OCI-LY3 (cell line): ENCODE measurements at regions not wholly inside any gene's neighbourhood (a gene's known extent, or its start where the extent isn't known, plus 50 kb on each side); places are given as distances from the start of the nearest gene placed in this dataset.

Source experiments
- EZH2phosphoT487 ChIP-seq: fragments of 200-600 bp; shearing (Covaris generic); IDR thresholded peaks from 2 replicates; pipeline ENCODE4 v1.6.1; 2018; ENCODE audit warnings: antibody characterized with exemption, mixed run types, low read depth
- TF ChIP-seq, protein P1 (sequence below): fragments of 200-600, 300-600 bp; sonication (generic); IDR thresholded peaks from 2 replicates; pipeline ENCODE4 v1.5.1; 2014; ENCODE audit warnings: antibody characterized with exemption, low read length, low read depth

DNA sequence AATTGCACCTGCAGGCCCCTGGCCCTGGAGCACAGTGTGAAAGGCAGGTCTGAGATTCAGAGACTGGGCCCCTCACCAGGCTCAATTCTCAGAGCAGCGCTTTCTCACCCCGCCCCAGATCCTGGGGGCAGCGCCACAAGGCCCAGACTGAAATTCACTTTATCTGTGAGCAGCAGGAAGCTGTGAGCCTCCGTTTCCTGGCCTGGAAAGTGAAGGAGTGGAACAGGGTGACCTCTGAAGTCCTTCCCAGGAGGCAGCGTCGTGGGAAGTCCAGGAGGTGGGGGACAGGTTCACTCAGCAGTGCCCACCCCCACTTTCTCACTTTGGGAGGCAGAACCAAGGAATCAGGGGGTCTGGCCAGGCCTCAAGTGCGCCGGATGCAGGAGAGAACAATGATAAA is 235.4 kb downstream of the NDUFA10 start:
- TF ChIP-seq, protein P1, sequence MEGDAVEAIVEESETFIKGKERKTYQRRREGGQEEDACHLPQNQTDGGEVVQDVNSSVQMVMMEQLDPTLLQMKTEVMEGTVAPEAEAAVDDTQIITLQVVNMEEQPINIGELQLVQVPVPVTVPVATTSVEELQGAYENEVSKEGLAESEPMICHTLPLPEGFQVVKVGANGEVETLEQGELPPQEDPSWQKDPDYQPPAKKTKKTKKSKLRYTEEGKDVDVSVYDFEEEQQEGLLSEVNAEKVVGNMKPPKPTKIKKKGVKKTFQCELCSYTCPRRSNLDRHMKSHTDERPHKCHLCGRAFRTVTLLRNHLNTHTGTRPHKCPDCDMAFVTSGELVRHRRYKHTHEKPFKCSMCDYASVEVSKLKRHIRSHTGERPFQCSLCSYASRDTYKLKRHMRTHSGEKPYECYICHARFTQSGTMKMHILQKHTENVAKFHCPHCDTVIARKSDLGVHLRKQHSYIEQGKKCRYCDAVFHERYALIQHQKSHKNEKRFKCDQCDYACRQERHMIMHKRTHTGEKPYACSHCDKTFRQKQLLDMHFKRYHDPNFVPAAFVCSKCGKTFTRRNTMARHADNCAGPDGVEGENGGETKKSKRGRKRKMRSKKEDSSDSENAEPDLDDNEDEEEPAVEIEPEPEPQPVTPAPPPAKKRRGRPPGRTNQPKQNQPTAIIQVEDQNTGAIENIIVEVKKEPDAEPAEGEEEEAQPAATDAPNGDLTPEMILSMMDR: no peak
- no peak for TF ChIP-seq EZH2phosphoT487
